Stimulated activated CD4-positive, alpha-beta T cell treated with anti-CD3 and anti-CD28 coated beads, Interleukin-15, amount 100 ng/mL, for 24 hours (primary cell): ENCODE measurements at regions not wholly inside any gene's neighbourhood (a gene's known extent, or its start where the extent isn't known, plus 50 kb on each side); places are given as distances from the start of the nearest gene placed in this dataset.

ENCODE experiments used
- DNase-seq: peaks from one replicate; pipeline ENCODE4 v3.0.0-alpha.2; 2020

DNA sequence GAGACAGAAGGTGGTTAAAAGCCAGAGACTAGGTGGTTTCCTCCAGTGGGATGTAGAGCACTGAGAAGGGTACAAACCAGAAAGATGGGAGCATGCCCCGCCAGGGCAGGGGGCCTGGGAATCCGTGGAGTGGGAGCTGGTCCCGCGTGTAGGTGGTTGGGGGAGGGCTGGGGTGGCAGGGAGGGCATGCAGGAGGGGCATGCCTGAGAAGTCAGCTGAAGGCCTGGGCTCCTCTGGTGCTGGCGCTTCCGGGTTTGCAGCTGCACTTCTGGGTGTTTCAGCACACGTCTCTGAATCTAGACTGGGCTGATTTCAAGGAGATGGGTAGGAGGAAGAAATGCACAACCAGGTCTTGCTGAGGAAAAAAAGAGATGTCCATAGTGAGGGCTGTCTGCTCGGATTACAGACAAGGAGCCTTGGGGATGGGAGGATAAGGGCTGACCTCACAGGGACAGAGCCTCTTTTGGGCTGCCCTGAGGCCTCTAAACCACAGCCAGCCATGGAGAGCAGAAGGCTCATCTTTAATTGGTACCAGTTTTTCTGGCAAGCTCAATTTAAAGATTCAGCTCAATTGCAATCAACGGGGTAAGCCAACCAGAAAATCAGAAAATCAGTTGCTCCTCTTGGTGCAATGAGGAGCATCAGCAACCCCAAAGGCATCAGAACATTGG is 151.9 kb downstream of the FAM43A start:
- DNase-seq, result no peak

DNA sequence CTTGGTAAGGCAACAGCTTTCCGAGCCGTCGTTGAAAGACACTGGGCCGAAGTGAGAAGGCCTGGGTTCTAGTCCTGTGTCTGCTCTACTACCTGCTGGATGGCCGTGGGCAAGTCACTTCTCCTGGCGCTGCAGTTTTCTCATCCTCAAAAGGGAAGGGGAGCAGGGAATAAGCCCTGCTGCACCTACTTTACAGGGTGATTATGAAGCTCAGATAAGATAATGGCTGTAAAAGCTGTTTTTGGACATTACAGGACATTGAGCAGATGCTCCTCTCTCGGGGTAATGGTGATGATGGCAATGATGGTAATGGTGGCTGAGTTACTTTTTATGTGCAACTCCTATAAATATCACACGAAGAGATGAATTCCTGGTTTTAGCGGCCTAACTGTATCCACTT is 152.6 kb downstream of the FAM43A start:
- no peak for DNase-seq

DNA sequence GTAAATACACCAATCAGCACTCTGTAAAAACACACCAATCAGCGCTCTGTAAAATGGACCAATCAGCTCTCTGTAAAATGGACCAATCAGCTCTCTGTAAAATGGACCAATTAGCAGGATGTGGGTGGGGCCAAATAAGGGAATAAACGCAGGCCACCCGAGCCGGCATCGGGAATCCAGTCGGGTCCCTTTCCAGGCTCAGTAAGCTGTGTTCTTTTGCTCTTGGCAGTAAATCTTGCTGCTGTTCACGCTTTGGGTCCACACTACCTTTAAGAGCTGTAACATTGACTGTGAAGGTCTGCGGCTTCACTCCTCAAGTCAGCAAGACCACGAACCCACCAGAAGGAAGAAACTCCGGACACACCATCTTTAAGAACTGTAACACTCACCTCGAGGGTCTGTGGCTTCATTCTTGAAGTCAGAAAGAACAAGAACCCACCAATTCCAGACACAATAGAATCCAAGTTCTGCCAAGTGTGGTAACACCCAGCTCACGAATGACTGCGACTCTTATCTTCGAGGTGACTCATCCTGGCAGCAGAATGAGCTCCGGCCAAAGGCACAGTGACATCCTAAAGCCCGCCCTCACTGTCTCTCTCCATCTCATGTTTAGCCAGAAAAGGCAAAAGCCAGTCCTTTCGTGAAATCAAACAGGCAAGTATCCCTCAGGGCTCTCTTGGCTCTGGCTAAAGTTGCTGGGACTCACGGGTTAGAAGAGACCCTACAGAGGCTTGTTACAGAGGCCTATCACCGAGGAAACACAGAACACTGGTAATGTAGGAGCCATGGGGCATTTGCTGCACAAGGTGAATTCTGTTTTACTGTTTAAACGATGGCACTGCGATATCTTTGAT is 155.2 kb downstream of the FAM43A start:
- DNase-seq, result no peak

DNA sequence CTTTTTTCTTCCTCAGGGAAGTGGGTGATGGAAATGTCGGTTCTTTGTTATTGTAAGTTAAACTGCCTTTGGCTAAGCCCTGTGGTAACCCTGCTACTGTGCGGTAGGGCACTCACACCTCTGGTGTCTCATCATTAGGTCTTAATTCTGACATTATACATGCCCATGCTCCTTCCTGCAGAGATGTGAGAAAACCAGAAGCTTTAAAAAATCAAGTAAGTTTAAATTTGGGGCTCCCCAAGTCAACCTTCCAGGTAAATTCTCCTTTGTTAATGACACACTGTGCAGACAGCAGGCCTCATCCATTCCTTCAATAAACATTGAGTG is 155.8 kb downstream of the FAM43A start:
- DNase-seq, result no peak

DNA sequence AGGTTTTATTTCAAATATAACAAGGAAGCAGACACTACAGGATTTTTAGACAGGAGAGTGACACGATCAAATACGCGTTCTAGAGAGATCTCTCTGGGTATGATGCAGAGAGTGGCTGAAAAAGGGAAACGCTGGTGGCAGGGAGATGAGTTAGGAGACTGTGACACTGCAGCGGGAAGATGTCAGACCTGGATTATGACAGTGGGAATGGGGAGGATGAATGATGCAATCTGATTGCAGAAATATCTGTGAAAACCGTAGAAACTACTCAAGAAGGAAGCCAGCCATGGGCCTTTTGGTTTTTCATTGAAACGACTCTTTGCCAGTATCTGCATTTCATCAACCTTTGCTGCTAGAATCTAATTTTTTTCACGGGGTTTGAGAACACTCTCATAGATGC is 157.9 kb downstream of the FAM43A start:
- no peak for DNase-seq

DNA sequence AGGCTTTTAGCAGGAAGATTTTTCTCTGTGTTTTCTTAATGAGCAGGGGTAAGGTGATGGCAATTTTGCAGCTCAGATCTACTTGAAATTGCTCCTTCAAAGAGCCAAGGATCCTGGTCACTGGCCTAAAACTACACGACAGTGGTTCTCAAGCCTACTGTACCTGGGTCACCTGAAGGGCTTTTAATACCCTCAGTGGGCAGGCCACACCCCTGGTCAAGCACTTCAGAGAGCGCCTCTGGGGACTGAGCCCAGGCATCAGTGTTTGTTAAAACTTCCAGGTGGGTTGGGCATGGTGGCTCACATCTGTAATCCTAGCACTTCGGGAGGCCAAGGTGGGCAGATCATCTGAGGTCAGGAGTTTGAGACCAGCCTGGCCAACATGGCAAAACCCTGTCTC is 158.4 kb downstream of the FAM43A start:
- no peak for DNase-seq

DNA sequence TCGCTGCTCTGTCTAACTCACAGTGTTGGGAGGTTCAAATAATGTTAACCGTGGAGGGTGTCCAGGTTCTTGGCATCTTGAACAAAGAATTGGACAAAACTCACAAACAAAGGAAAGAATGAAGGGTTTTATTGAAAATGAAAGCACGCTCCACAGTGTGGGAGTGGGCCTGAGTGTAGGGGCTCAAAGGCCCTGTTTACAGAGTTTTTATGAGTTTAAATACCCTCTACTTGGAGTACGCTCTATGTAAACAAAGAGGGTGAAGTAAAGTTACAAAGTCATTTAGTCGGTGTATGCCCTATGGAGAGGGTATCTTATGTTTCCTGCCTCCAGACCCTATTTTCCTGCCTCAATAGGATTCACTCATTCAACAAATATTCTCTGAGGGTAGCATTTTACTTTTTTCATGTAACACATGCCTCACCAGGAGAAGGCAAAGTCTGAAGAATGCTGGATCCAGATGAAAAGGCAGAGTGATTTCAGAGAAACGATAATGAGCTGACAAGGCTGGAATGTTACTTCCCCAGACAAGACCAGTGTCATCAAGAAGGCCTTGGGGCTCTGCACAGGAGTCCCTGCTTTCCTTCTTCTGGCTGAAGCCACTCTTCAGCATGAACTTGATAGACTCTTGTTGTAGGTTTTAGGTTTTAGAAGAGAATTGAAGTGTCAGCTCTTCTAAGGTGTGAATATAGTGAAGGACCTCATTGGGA is 163.6 kb downstream of the FAM43A start:
- no peak for DNase-seq

DNA sequence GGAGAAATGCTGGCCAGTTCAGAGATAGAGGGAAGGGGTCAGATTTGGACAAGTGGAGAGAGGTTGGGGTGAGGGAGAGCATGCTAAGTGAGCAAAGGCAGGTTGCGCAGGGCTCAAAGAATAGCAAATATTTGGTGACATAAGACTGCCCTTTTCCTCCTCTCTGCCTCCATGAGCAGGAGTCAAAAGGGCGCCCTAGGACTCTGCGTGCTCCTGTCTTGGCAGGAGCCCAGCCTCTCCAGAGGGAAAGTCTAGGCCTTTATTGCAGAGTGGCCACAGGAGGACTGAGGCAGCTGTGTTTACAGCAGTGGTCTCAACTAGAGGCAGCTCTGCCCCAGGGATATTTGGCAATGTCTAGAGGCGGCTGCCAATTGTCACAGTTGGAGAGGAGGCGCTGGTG is 165.6 kb downstream of the FAM43A start:
- no peak for DNase-seq

DNA sequence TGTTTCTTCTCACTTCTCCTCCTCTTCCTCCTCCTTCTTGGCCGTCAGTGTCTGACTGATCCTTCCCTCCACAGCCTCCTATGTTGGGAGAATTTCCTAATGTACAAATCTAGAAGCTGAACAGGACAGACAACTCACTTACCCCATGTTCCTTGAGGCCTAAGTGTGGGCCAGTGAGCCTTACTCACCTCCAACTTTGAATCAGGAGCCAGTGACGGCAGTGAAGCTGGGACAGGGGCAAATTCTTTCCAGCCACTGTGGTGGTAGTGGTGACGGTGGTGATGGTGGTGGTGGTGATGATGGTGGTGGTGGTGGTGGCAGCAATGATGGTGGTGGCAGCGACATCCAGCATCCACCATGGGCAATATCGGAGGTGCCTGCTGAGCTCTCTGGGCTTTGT is 166.3 kb downstream of the FAM43A start:
- DNase-seq, result no peak

DNA sequence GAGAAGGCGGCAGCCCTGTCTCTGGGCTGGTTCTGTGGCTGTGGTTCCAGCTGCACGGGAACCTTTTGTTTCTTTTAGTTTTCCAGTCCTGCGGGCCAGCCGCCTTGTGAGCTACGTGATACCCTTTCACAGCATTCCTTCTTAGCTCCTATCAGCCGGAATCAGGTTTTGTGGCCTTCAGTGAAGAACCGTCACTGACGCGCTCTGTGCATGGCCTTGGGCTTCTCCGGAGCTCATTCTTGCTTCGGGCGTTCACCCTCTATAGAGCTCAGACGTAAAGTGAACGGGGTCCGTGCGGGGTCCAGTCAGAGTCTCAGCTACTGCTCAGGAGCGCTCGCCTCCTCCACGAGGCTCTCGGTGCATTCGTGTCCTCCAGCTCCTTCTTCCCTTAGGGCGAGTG is 166.7 kb downstream of the FAM43A start:
- no peak for DNase-seq

DNA sequence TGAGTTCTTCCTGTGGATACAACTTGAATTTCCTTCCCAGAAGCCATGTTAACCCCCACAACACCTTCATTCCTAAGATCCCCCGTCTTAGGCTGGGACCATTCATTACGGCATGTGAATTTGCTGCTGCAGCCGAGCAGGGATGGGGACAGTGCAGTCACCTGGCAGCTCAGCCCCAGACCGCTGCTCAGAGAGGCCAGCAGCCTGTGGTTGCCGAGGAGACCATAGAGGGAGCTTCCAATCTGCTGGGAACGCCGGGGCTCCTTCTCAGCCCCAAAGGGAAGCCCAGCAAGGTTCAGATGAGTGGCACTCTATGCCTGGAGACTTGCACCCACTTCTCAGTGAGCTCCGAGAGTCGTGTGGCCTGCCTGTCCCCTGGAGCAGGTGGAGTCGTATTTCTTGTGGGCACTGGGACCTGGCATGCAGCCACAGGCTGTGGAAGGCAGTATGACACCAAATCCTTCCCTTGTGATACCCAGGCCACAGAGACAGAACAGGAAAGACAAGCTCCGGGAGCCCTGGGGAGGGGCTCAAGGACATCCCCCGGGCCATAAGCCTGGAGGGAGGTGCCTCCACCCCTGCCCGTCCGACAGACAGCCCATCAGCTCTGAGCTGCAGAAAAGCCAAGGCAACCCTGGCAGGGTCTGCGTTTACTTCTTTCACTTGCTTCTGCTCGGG is 167.3 kb downstream of the FAM43A start:
- no peak for DNase-seq

DNA sequence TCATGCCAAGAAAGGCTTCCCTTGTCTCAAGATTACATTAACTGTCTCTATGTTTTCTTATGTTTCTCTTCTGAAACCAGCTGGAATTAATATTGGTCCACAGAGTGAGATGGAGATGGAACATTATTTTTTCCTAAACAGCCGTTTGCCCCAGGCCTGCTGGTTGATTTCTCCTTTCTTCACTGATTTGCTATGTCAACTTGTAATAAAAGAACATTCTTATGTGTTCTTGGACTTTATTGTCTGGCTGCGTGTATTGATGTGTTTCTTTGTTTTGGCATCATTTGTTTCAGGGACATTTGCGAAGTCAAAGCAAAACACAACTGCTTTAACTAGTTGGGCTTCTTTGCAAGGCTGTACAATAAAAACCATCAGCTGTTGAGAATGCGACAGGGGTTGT is 168.5 kb downstream of the FAM43A start:
- DNase-seq, result no peak

DNA sequence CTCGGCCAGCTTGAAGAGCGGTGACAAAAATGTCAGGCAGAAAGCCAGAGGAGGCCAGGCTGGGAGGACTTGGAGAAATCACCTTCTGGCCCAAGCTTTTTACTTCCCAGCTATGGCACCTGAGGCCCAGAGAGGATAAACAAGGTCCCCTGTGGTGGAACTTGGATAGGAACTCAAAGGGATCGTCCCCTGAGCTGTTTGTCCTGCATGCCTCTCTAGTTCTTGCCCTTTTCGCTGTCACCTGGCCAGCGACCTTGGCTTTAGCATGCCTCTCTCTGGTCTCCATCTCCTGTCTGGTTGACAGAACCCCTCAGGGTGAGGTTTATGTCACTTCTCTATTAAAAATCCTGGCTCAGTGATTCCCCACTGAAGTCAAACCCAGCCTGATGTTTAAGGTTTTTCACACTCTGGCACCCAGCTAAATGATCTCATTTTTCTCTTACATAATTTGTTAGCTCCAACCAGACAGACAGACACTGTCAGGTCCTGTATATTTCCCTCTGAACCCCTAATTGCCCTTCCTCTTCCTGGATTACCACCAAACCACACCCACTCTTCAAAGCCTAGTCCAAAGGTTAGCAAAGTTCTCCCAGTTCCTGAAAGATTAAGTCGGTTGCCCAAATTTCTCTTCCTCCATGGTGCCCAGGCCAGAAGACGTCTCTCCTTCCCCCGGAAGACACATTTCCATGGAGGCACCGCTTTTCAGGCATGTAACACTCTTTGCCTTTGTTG is 169.1 kb downstream of the FAM43A start:
- DNase-seq, result no peak

DNA sequence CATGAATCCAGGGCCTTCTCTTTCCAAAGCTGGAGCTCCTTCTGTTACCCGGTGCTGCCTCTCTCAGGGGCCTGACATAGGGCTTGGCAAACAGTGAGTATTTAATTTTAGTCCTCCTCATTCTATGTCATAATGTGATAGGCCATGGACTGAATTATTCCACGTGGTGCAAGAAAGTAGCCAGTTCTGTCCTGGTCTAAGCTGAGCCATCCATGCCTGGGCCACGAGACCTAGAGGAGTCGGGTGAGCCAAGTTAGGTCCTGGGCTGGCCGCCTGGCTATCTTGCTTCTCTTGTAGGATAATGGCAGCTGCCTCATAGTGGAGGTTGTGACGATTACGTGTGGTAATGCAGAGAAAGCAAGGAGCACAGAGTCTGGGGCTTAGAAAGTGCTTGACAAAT is 170.6 kb downstream of the FAM43A start:
- no peak for DNase-seq

DNA sequence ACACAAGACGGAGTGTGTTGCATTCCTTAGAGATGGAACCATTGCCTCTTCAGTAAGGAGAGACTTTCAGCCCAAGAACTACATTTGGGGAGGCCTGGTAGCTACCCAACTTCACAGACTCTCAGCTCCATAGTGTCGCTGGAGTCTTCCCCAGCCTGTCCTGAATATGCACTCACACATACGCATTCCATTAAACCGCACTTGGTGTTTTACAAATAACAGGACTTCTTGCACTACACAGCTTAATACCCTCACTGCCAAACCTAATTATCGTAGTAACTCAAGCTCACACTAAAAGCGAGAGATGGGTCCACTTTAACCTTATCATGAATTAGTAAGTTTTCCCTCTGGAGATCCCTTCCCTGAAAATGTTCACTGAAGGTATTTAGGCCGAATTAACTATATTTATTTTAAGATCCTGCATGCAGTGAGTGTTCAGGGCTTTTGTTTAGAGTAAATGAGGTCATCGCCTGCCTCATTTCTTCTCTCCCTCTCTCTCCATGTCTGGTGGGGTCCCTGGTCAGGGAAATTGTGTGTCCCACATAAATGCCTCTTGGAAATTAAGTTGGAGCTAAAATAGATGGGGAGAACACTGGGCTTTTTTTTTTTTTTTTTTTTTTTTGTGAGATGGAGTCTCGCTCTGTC is 171.9 kb downstream of the FAM43A start:
- DNase-seq, result no peak

DNA sequence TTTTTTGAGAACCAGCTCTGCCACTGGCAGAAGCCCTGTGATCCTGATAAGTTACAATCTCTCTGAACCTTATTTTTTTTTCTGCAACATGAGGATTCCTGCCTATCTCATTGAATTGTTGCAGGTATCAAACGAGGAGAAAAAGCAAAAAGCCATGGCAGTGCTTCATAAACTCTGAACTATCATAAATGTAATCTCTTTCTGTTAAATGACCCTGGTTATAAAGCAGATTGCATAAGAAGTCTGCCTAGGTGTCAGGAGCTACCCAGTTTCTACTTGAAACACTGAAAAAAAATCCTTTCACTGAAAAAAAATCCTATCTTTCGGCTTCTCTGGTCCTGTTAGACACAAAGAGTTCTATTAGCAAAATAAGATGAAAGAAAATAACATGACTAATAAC is 172.7 kb downstream of the FAM43A start:
- DNase-seq, result no peak

DNA sequence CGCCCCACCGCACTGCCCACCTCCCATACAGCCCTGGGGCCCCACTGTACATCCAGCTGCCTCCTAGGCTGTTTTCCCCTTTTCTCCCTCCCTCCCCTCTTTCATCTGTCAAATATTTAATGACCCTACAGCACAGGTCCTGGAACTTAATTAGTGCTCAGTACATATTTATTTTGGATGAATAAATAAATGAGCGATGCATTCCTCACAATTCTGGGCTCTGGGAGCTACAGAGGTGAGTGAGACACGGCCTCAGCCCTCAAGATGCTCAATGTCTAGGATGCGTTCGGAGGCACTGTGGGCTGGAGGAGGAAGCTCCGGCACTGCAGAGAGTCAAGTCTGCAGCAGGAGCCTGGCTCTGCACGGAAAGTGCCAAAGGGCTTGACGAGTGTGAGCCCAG is 175.0 kb downstream of the FAM43A start:
- no peak for DNase-seq

DNA sequence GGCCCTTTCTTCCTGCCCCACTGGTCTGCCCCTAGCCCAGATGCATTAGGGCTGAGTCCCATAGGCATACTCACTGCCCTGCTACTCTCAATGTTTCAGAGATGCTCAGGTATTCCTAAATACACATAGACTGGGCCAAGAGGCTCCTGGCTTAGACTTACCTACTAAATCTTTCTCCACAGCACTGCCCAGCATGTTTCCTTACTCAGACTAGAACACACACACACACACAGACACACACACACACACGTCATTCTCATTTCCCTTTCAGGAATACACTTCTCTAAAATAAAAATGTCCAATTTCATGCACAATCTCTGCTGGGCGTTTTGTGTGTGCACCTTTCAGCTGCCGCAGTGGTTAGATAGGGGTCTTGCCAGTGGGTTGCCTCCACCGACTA is 175.7 kb downstream of the FAM43A start:
- no peak for DNase-seq

DNA sequence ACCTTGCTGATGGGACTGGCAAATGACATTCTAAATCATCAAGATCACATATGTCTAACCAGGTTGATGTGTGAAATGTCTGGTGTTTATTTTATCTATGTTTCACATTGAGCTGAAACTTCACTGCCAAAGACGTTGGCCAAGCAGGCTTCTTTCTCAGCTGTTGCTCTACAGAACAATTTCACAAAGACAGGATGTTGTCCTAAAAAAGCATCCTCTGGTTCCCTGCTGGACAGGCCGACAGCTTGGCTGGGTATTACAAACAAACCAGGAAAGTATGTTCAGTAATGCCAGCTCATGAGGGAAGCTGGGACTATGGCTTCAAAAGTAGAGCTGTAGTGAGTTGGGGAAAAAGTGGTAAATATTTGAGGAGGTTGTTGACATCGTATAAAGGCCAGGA is 179.4 kb downstream of the FAM43A start:
- DNase-seq, result no peak

DNA sequence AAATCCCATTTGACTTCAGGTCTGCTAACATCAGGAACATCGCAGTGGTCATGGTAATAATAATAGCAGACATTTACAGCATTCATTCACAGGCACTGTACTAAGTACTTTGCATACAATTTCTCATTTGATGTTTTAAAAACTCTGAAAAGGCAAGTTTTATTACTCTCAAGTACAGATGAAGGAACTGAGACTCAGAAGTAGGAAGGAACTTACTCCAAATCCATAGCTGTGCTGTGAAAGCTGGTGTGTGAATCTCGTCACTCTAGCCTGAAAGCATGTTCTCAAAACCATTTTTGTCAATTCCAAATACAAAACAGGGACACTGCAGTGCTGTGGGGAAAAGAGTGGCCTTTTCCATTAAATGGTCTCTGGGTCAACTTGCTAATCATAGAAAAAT is 179.9 kb downstream of the FAM43A start:
- no peak for DNase-seq

DNA sequence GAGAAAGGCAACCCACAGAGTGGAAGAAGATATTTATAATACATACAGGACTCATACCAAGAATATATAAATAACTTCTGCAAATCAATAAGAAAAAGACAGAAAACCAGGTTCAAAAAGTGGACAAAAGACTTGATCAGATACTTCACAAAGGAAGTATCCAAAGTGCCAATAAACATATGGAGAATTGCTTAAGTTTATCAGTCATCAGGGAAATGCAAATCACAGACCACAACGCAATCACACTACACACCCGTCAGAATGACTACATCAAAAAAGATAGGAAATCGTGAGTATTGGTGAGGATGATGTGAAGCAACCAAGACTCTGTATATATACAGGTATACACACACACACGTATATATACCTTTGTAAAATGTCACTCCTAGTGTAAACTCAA is 180.6 kb downstream of the FAM43A start:
- no peak for DNase-seq

DNA sequence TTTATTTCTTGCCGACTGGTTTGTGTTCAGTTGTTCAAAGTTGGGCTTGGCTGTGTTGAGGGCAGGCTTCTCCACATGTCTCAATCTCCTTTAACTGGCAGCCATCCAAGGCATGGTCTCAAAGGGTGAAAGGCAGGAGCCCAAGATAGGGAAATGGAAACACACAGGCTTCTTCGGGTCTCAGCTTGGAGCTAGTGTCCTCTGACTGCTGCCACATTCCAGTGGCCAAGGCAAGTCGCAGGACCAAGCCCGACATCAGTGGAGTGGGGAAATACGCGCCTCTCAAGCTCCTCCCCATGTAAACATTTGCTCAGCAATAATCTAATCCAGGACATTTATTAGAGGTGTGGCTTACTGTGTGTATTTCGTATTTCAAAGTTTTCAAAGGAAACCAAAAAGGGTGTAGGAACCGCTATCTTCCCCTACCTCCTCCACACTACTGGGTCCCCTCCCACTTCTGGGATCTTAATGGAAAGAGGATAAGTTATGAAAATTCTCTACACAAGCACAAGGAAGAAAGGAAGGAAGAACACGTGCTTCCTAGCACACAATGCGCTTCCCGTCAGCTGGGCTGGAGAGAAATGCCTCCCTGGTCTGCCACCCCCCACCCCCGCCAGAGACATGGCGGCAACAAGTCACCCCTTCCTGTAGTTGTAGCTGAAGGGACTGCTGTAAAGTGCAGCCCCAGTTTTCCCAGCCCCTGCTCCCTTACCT is 181.7 kb downstream of the FAM43A start:
- no peak for DNase-seq
